K562 (cell line): ENCODE measurements at regions not wholly inside any gene's neighbourhood (a gene's known extent, or its start where the extent isn't known, plus 50 kb on each side); places are given as distances from the start of the nearest gene placed in this dataset.

Source experiments
- ATAC-seq: fragments of 200-7000 bp; cut with Tn5 transposase; 3 replicates; pipeline ENCODE4 v1.9.1; 2020; ENCODE audit warnings: moderate library complexity
- BruUV-seq: library from RNA; stranded (reverse); fragments of 400-500 nt; replicated peaks from 2 replicates; lab custom pipeline; 2021; lab: Mats Ljungman, UMichigan
- CTCF ChIA-PET: fragments of 300-600 bp; formaldehyde crosslinking; extraction: SDS; loops from one replicate; lab custom pipeline; 2021; ENCODE audit warnings: low intra/inter-chr PET ratio; lab: Yijun Ruan, JAX
- POLR2A ChIA-PET: fragments of 300-600, 350-650 bp; sonication (Branson Sonifier 250); formaldehyde crosslinking; extraction: SDS; loops from one replicate; lab custom pipeline; 2021; ENCODE audit warnings: antibody characterized with exemption, inconsistent platforms; lab: Yijun Ruan, JAX
- DNase-seq, 4 experiments: peaks; one replicate each; pipeline versions ENCODE4 v3.0.0 to v3.0.0-alpha.2; 2011 to 2018; ENCODE audit warnings: low spot score in 3 of 4, mixed read lengths in 3 of 4; ENCODE audit errors: extremely low read depth in 1 of 4
- FAIRE-seq: peaks from 2 replicates; lab custom pipeline; 2011; peaks lifted over from hg19 to GRCh38; lab: Jason Lieb, UNC
- H2AFZ ChIP-seq: 2 replicates; pipeline ENCODE4 v1.6.0; 2011; ENCODE audit warnings: low read depth, low read length, control low read depth, inconsistent platforms
- H3K27ac ChIP-seq: fragments of 200-600 bp; 3 replicates; pipeline ENCODE4 v1.8.0; 2011; ENCODE audit warnings: low read depth, mild to moderate bottlenecking, control low read depth, inconsistent platforms, low read length, moderate library complexity, mixed read lengths; ENCODE audit errors: extremely low read depth
- H3K27me3 ChIP-seq, 2 experiments: fragments of 300-600 bp in 1 of 2; 2 replicates in 1 of 2; 3 replicates in 1 of 2; pipeline versions ENCODE4 v1.6.0 to v1.8.0; 2011; ENCODE audit warnings: inconsistent platforms in 2 of 2, low read length in 2 of 2, mild to moderate bottlenecking in 1 of 2, mixed read lengths in 1 of 2, moderate library complexity in 1 of 2; ENCODE audit not compliant: control insufficient read depth in 2 of 2, insufficient read depth in 2 of 2
- H3K36me3 ChIP-seq: fragments of 300-600 bp; 3 replicates; pipeline ENCODE4 v1.8.0; 2011; ENCODE audit warnings: mild to moderate bottlenecking, low read length, inconsistent platforms; ENCODE audit not compliant: control insufficient read depth, insufficient read depth
- H3K4me1 ChIP-seq, 2 experiments: fragments of 200-600 bp in 1 of 2; replicated peaks in 1 of 2; 2 replicates in 1 of 2; 3 replicates in 1 of 2; pipeline versions ENCODE4 v1.5.1 to v1.8.0; 2011; ENCODE audit warnings: inconsistent platforms in 2 of 2, low read length in 2 of 2, mild to moderate bottlenecking in 1 of 2, mixed read lengths in 1 of 2, moderate library complexity in 1 of 2; ENCODE audit not compliant: control insufficient read depth in 2 of 2, insufficient read depth in 2 of 2
- H3K4me2 ChIP-seq: 2 replicates; pipeline ENCODE4 v1.6.1; 2011; ENCODE audit warnings: low read length, control low read depth, inconsistent platforms, mixed read lengths; ENCODE audit not compliant: insufficient read depth
- H3K4me3 ChIP-seq: fragments of 200-600 bp; sonication (generic), shearing (Covaris generic); 2 replicates; pipeline ENCODE4 v1.5.1; 2016; ENCODE audit warnings: control low read depth, inconsistent platforms
- H3K79me2 ChIP-seq: fragments of 200-600 bp; 3 replicates; pipeline ENCODE4 v1.8.0; 2011; ENCODE audit warnings: low read length, inconsistent platforms; ENCODE audit not compliant: control insufficient read depth, insufficient read depth
- H3K9ac ChIP-seq, 2 experiments: 2 replicates each; pipeline versions ENCODE4 v1.6.0 to v1.6.1; 2011; ENCODE audit warnings: low read depth in 2 of 2, low read length in 2 of 2, control low read depth in 1 of 2, inconsistent platforms in 1 of 2, mild to moderate bottlenecking in 1 of 2, mixed read lengths in 1 of 2; ENCODE audit not compliant: insufficient read depth in 1 of 2
- H3K9me1 ChIP-seq: one replicate; pipeline ENCODE4 v1.6.0; 2011; ENCODE audit warnings: inconsistent platforms, mild to moderate bottlenecking, low read length, moderate library complexity; ENCODE audit not compliant: control insufficient read depth, insufficient read depth
- H3K9me3 ChIP-seq: replicated peaks from 2 replicates; pipeline ENCODE4 v1.5.1; 2011; ENCODE audit warnings: low read depth, low read length, inconsistent platforms; ENCODE audit not compliant: control insufficient read depth, insufficient read depth
- H4K20me1 ChIP-seq: replicated peaks from 2 replicates; pipeline ENCODE4 v1.6.1; 2011; ENCODE audit warnings: low read length, inconsistent platforms, mixed read lengths; ENCODE audit not compliant: control insufficient read depth, insufficient read depth
- ARHGAP35 ChIP-seq: fragments of 450-650 bp; IDR thresholded peaks from 2 replicates; pipeline ENCODE4 v1.6.1; 2018; ENCODE audit not compliant: partially characterized antibody
- GABPB2 ChIP-seq: fragments of 250-450 bp; sonication (Bioruptor Pico); conservative IDR thresholded peaks from 2 replicates; pipeline ENCODE4 v1.5.1; 2021; ENCODE audit warnings: mild to moderate bottlenecking
- HINFP ChIP-seq: fragments of 450-650 bp; conservative IDR thresholded peaks from 2 replicates; pipeline ENCODE4 v1.6.1; 2016; ENCODE audit warnings: missing genetic modification characterization, low read depth, mild to moderate bottlenecking, control low read depth, missing compliant biosample characterization
- MCM2 ChIP-seq: fragments of 450-650 bp; IDR thresholded peaks from 2 replicates; pipeline ENCODE4 v1.6.1; 2017; ENCODE audit warnings: low read depth, mild to moderate bottlenecking
- MITF ChIP-seq: IDR thresholded peaks from 2 replicates; pipeline ENCODE4 v1.6.1; 2014; ENCODE audit warnings: antibody characterized with exemption
- NR0B1 ChIP-seq: fragments of 450-650 bp; IDR thresholded peaks from one replicate; pipeline ENCODE4 v1.6.1; 2018; ENCODE audit warnings: mild to moderate bottlenecking, moderate library complexity; ENCODE audit not compliant: partially characterized antibody
- ZBTB12 ChIP-seq: fragments of 250-450 bp; sonication (Bioruptor Pico); IDR thresholded peaks from 2 replicates; pipeline ENCODE4 v1.4.0; 2020
- ZNF407 ChIP-seq: fragments of 450-650 bp; IDR thresholded peaks from 2 replicates; pipeline ENCODE4 v1.6.1; 2016; ENCODE audit warnings: low read depth
- ZZZ3 ChIP-seq: fragments of 450-650 bp; IDR thresholded peaks from 2 replicates; pipeline ENCODE4 v1.6.1; 2016; ENCODE audit warnings: antibody characterized with exemption, mild to moderate bottlenecking, moderate library complexity
- WGBS: fragments of 100-300 bp; shearing (Covaris generic); methylation state at CpG from one replicate; pipeline ENCODE4 v1.1.6; 2016; ENCODE audit warnings: low coverage, mixed read lengths; ENCODE audit not compliant: insufficient coverage; ENCODE audit errors: missing lambda C conversion rate; 5-methylcytosine and 5-hydroxymethylcytosine counted together
- in situ Hi-C: fragments of 300-500 bp; cut with MboI; formaldehyde crosslinking; loops from 4 replicates; pipeline ENCODE4 v1.15.0; 2018; ENCODE audit warnings: inconsistent platforms, mixed read lengths
- intact Hi-C: fragments of 100-400 bp; cut with micrococcal nuclease; formaldehyde crosslinking; loops from 2 replicates; pipeline ENCODE4 v1.14.2; 2022

GRCh38 chr10:33579996-33580395, 245.5 kb upstream of the NRP1 start:
- in situ Hi-C loops = no loop called here
- DNase-seq (no peak), FAIRE-seq (no peak), ATAC-seq (no peak)
- H3K36me3 ChIP-seq = no peaks in the 10 kb centered on the region
- no TSS peak for BruUV-seq
- 0% methylated on average over 3 of the region's 3 CpGs for WGBS
- H3K27me3 ChIP-seq = peaks cover 0 to 6% of the 10 kb centered on the region in 2 experiments; a peak in 1 of 5 replicates
- H3K79me2 ChIP-seq = no peaks in the 10 kb centered on the region
- intact Hi-C loops = loop anchor here (2.0 kb wide), 1 partner anchor 21 kb away; no protein-coding TSS in a partner anchor
- POLR2A ChIA-PET = no interaction called here
- no peak overlapping the region for H3K27ac ChIP-seq
- H3K4me3 ChIP-seq = no peak overlapping the region
- H3K4me1 ChIP-seq = no peaks in the 10 kb centered on the region
- no peaks in the 10 kb centered on the region for H3K9me3 ChIP-seq
- no peak overlapping the region for H3K4me2 ChIP-seq
- no peaks in the 10 kb centered on the region for H4K20me1 ChIP-seq
- CTCF ChIA-PET = no interaction called here
- no peak overlapping the region for H3K9ac ChIP-seq
- H2AFZ ChIP-seq = no peak overlapping the region
- H3K9me1 ChIP-seq = no peaks in the 10 kb centered on the region
- no peak for TF ChIP-seq MCM2
- no peak for TF ChIP-seq NR0B1
- TF ChIP-seq HINFP (tag) = no peak
- no peak for TF ChIP-seq ZBTB12 (CRISPR knock-in tag)
- TF ChIP-seq ARHGAP35 = no peak
- TF ChIP-seq ZZZ3 = no peak
- TF ChIP-seq GABPB2 (CRISPR knock-in tag) = no peak
- no peak for TF ChIP-seq MITF
- no peak for TF ChIP-seq ZNF407
